ENCODE measurements at regions not wholly inside any gene's neighbourhood (a gene's known extent, or its start where the extent isn't known, plus 50 kb on each side); places are given as distances from the start of the nearest gene placed in this dataset.

- TF ChIP-seq GATA2 (IDR thresholded peaks at IDR 0.05; ENCODE audit: low read depth, low read length) (no peak), GATA3 (IDR thresholded peaks at IDR 0.05; ENCODE audit: low read depth, low read length) (no peak)
Measured at GRCh38 chr4:103773691-103774231, 54.0 kb upstream of the TACR3 start.

Measured in SH-SY5Y (cell line).